PC-3 (cell line): ENCODE measurements at regions not wholly inside any gene's neighbourhood (a gene's known extent, or its start where the extent isn't known, plus 50 kb on each side); places are given as distances from the start of the nearest gene placed in this dataset.

Source experiments
- ATAC-seq: fragments of 200-7000 bp; cut with Tn5 transposase; 2 replicates; pipeline ENCODE4 v1.9.1; 2020; ENCODE audit warnings: mild to moderate bottlenecking, moderate library complexity
- BruUV-seq: library from RNA; stranded (reverse); fragments of 400-500 nt; replicated peaks from 2 replicates; lab custom pipeline; 2021; lab: Mats Ljungman, UMichigan
- CTCF ChIA-PET: fragments of 300-600 bp; sonication (Branson Sonifier 250); formaldehyde crosslinking; loops from one replicate; lab custom pipeline; 2022; ENCODE audit warnings: antibody characterized with exemption; lab: Charles Lee
- POLR2A ChIA-PET: fragments of 300-600 bp; sonication (Branson Sonifier 250); formaldehyde crosslinking; loops from one replicate; lab custom pipeline; 2022; ENCODE audit warnings: antibody characterized with exemption; ENCODE audit not compliant: unreplicated experiment; lab: Charles Lee
- DNase-seq: peaks from one replicate; pipeline ENCODE4 v3.0.0-alpha.2; 2015
- H2AFZ ChIP-seq: fragments of 300-600 bp; sonication (generic); 2 replicates; pipeline ENCODE4 v1.6.0; 2016; ENCODE audit warnings: antibody characterized with exemption, low read length
- H3F3A ChIP-seq: fragments of 300-600 bp; sonication (generic); one replicate; pipeline ENCODE4 v1.6.0; 2017; ENCODE audit warnings: antibody characterized with exemption, low read length, control low read depth, mild to moderate bottlenecking; ENCODE audit not compliant: unreplicated experiment
- H3K27ac ChIP-seq: fragments of 300-600 bp; sonication (generic); 2 replicates; pipeline ENCODE4 v1.5.1; 2016; ENCODE audit warnings: mild to moderate bottlenecking, low read length
- H3K27me3 ChIP-seq: fragments of 300-600 bp; sonication (generic); 2 replicates; pipeline ENCODE4 v1.6.1; 2016; ENCODE audit warnings: low read length, mixed read lengths
- H3K36me3 ChIP-seq: fragments of 300-600 bp; sonication (generic); 2 replicates; pipeline ENCODE4 v1.6.1; 2016; ENCODE audit warnings: low read depth, mixed run types, low read length, mixed read lengths
- H3K4me1 ChIP-seq: fragments of 300-600 bp; sonication (generic); 2 replicates; pipeline ENCODE4 v1.5.1; 2016; ENCODE audit warnings: low read length; ENCODE audit not compliant: insufficient read depth
- H3K4me2 ChIP-seq: fragments of 300-600 bp; sonication (generic); 2 replicates; pipeline ENCODE4 v1.6.0; 2016; ENCODE audit warnings: low read length
- H3K4me3 ChIP-seq: fragments of 300-600 bp; sonication (generic); 2 replicates; pipeline ENCODE4 v1.5.1; 2016; ENCODE audit warnings: mild to moderate bottlenecking, low read length, mixed read lengths
- H3K79me2 ChIP-seq: fragments of 300-600 bp; sonication (generic); 2 replicates; pipeline ENCODE4 v1.6.1; 2017; ENCODE audit warnings: low read length, mixed read lengths
- H3K9ac ChIP-seq: fragments of 300-600 bp; sonication (generic); 2 replicates; pipeline ENCODE4 v1.6.0; 2016; ENCODE audit warnings: mild to moderate bottlenecking, low read length
- H3K9me2 ChIP-seq: fragments of 300-600 bp; sonication (generic); replicated peaks from 2 replicates; pipeline ENCODE4 v1.6.1; 2016; ENCODE audit warnings: mixed run types, low read length, mixed read lengths
- H3K9me3 ChIP-seq: fragments of 300-600 bp; sonication (generic); 2 replicates; pipeline ENCODE4 v1.6.1; 2016; ENCODE audit warnings: low read length, mixed read lengths
- H4K20me1 ChIP-seq: fragments of 300-600 bp; sonication (generic); 2 replicates; pipeline ENCODE4 v1.6.1; 2016; ENCODE audit warnings: low read length, mixed read lengths
- CTCF ChIP-seq: fragments of 300-600 bp; sonication (generic); conservative IDR thresholded peaks from 2 replicates; pipeline ENCODE4 v1.5.1; 2017; ENCODE audit warnings: antibody characterized with exemption, low read depth, mild to moderate bottlenecking, low read length
- EZH2 ChIP-seq: fragments of 300-600 bp; sonication (generic); IDR thresholded peaks from one replicate; pipeline ENCODE4 v1.6.1; 2017; ENCODE audit warnings: antibody characterized with exemption, mild to moderate bottlenecking, low read length; ENCODE audit not compliant: unreplicated experiment
- EZH2phosphoT487 ChIP-seq: fragments of 300-600 bp; sonication (generic); IDR thresholded peaks from 2 replicates; pipeline ENCODE4 v1.6.1; 2018; ENCODE audit warnings: mild to moderate bottlenecking, antibody characterized with exemption, low read length, borderline replicate concordance
- intact Hi-C: fragments of 100-400 bp; cut with micrococcal nuclease; formaldehyde crosslinking; loops from 2 replicates; pipeline ENCODE4 v1.9.0; 2023

- peaks cover 20% of the 10 kb centered on the region for H3K27me3 ChIP-seq
- no peak for ATAC-seq
- DNase-seq = no peak
- ChIA-PET CTCF (no interaction called here), POLR2A (no interaction called here)
- no peak for TF ChIP-seq EZH2
- no peak for TF ChIP-seq CTCF
- TF ChIP-seq EZH2phosphoT487 = no peak
- H3K4me2 ChIP-seq = no peak overlapping the region
- BruUV-seq = no TSS peak
- intact Hi-C loops = no loop called here
- H3F3A ChIP-seq = no peaks in the 10 kb centered on the region
- H3K9ac ChIP-seq = no peak overlapping the region
- no peak overlapping the region for H2AFZ ChIP-seq
- H3K9me3 ChIP-seq = no peaks in the 10 kb centered on the region
- no peaks in the 10 kb centered on the region for H3K36me3 ChIP-seq
- H3K4me1 ChIP-seq = no peaks in the 10 kb centered on the region
- no peaks in the 10 kb centered on the region for H4K20me1 ChIP-seq
- H3K27ac ChIP-seq = no peak overlapping the region
- H3K4me3 ChIP-seq = no peak overlapping the region
- no peaks in the 10 kb centered on the region for H3K79me2 ChIP-seq
- H3K9me2 ChIP-seq = no peaks in the 10 kb centered on the region
Measured at GRCh38 chr6:97819710-97820109, 536.7 kb upstream of the MMS22L start.

GRCh38 chr6:97820400-97820799 lies 537.4 kb upstream of the MMS22L start:
- CTCF ChIA-PET = no interaction called here

GRCh38 chr6:97822632-97823031 lies 539.6 kb upstream of the MMS22L start:
- ATAC-seq (no peak), DNase-seq (no peak)
- intact Hi-C loops = no loop called here
- TF ChIP-seq EZH2 (no peak), EZH2phosphoT487 (no peak), CTCF (no peak)
- BruUV-seq = no TSS peak
- H3K9ac ChIP-seq = no peak overlapping the region
- no peak overlapping the region for H2AFZ ChIP-seq
- peaks cover 20% of the 10 kb centered on the region for H3K27me3 ChIP-seq
- no peak overlapping the region for H3K27ac ChIP-seq
- H3K4me1 ChIP-seq = no peaks in the 10 kb centered on the region
- no peaks in the 10 kb centered on the region for H4K20me1 ChIP-seq
- H3K4me2 ChIP-seq = no peak overlapping the region
- H3K4me3 ChIP-seq = no peak overlapping the region
- no peaks in the 10 kb centered on the region for H3K79me2 ChIP-seq
- ChIA-PET CTCF (no interaction called here), POLR2A (no interaction called here)
- no peaks in the 10 kb centered on the region for H3K9me3 ChIP-seq
- H3K9me2 ChIP-seq = no peaks in the 10 kb centered on the region
- H3K36me3 ChIP-seq = no peaks in the 10 kb centered on the region
- H3F3A ChIP-seq = no peaks in the 10 kb centered on the region

More at GRCh38 chr6:97820400-97820799, 537.4 kb upstream of the MMS22L start:
- Histone ChIP-seq H3K4me3 (no peak overlapping the region), H3K36me3 (no peaks in the 10 kb centered on the region), H2AFZ (no peak overlapping the region), H3K79me2 (no peaks in the 10 kb centered on the region), H3K27me3 (peaks cover 20% of the 10 kb centered on the region), H3K4me1 (no peaks in the 10 kb centered on the region), H3K9ac (no peak overlapping the region), H3K27ac (no peak overlapping the region), H3K9me2 (no peaks in the 10 kb centered on the region), H3K4me2 (no peak overlapping the region), H4K20me1 (no peaks in the 10 kb centered on the region), H3F3A (no peaks in the 10 kb centered on the region), H3K9me3 (no peaks in the 10 kb centered on the region)
- DNase-seq (no peak), ATAC-seq (no peak)
- intact Hi-C loops = no loop called here
- POLR2A ChIA-PET = no interaction called here
- BruUV-seq = no TSS peak
- TF ChIP-seq EZH2phosphoT487 (no peak), EZH2 (no peak), CTCF (no peak)
